CD4-positive, alpha-beta T cell (primary cell): ENCODE measurements at regions not wholly inside any gene's neighbourhood (a gene's known extent, or its start where the extent isn't known, plus 50 kb on each side); places are given as distances from the start of the nearest gene placed in this dataset.

ENCODE experiments used
- ATAC-seq: fragments of 200-7000 bp; cut with Tn5 transposase; one replicate; pipeline ENCODE4 v1.10.0; 2022; ENCODE audit warnings: mild to moderate bottlenecking; ENCODE audit not compliant: poor library complexity
- CTCF ChIA-PET: fragments of 350-600 bp; sonication (Branson Sonifier 250); formaldehyde crosslinking; loops from one replicate; lab custom pipeline; 2021; ENCODE audit warnings: antibody characterized with exemption, inconsistent platforms; lab: Charles Lee
- POLR2A ChIA-PET: fragments of 350-600 bp; sonication (Branson Sonifier 250); formaldehyde crosslinking; loops from one replicate; lab custom pipeline; 2021; ENCODE audit warnings: antibody characterized with exemption, inconsistent platforms; lab: Charles Lee
- DNase-seq, 14 experiments: peaks; one replicate each; pipeline ENCODE4 v3.0.0-alpha.2; 2013 to 2020; ENCODE audit warnings: mixed read lengths in 2 of 14
- H3K27ac ChIP-seq, 2 donors: one replicate each; pipeline versions ENCODE4 v1.5.1 to v1.7.0; 2013; ENCODE audit warnings: low read length in 2 of 2, low read depth in 1 of 2, mild to moderate bottlenecking in 1 of 2
- H3K27me3 ChIP-seq, 2 experiments: 1 replicate in 1 of 2; 2 replicates in 1 of 2; pipeline versions ENCODE4 v1.6.1 to v1.7.0; 2013; ENCODE audit warnings: low read length in 2 of 2, control low read depth in 1 of 2, mild to moderate bottlenecking in 1 of 2, moderate library complexity in 1 of 2; ENCODE audit not compliant: insufficient read depth in 2 of 2, control insufficient read depth in 1 of 2
- H3K36me3 ChIP-seq: one replicate; pipeline ENCODE4 v1.6.1; 2013; ENCODE audit warnings: low read length, control low read depth; ENCODE audit not compliant: insufficient read depth
- H3K4me1 ChIP-seq: one replicate; pipeline ENCODE4 v1.6.1; 2013; ENCODE audit warnings: low read length, control low read depth; ENCODE audit not compliant: insufficient read depth
- H3K4me3 ChIP-seq: one replicate; pipeline ENCODE4 v1.5.1; 2013; ENCODE audit warnings: mild to moderate bottlenecking, low read length, moderate library complexity
- H3K9me3 ChIP-seq, 2 experiments: 1 replicate in 1 of 2; 2 replicates in 1 of 2; pipeline versions ENCODE4 v1.6.1 to v1.7.0; 2013; ENCODE audit warnings: low read length in 2 of 2, mild to moderate bottlenecking in 2 of 2, control low read depth in 1 of 2, moderate library complexity in 1 of 2; ENCODE audit not compliant: control insufficient read depth in 1 of 2, insufficient read depth in 1 of 2
- H3K27ac Mint-ChIP-seq: one replicate; pipeline ENCODE4 v1.8.0; 2020; ENCODE audit warnings: mixed read lengths
- H3K27me3 Mint-ChIP-seq: one replicate; pipeline ENCODE4 v1.8.0; 2021; ENCODE audit warnings: mixed read lengths
- H3K36me3 Mint-ChIP-seq: one replicate; pipeline ENCODE4 v1.8.0; 2021; ENCODE audit warnings: low read depth, mixed read lengths
- H3K4me1 Mint-ChIP-seq: one replicate; pipeline ENCODE4 v1.8.0; 2021; ENCODE audit warnings: low read depth, mixed read lengths
- H3K4me3 Mint-ChIP-seq: one replicate; pipeline ENCODE4 v1.8.0; 2020; ENCODE audit warnings: mild to moderate bottlenecking, mixed read lengths
- H3K9me3 Mint-ChIP-seq: one replicate; pipeline ENCODE4 v1.8.0; 2020; ENCODE audit warnings: mixed read lengths
- CTCF ChIP-seq: fragments of 200-600 bp; IDR thresholded peaks from one replicate; pipeline ENCODE4 v1.8.0; 2022; ENCODE audit warnings: antibody characterized with exemption, mild to moderate bottlenecking
- intact Hi-C, 2 experiments: fragments of 100-400 bp; cut with DNase I in 1 of 2; cut with micrococcal nuclease in 1 of 2; formaldehyde crosslinking; loops; one replicate each; pipeline versions ENCODE4 v1.15.1 to v1.9.0; 2023 to 2025; cut with DNase I, micrococcal nuclease

- peak overlapping the region; percentile 80 for H3K4me3 Mint-ChIP-seq
- ATAC-seq (no peak), DNase-seq (no peak)
- Histone ChIP-seq H3K4me1 (peaks cover 22% of the 10 kb centered on the region), H3K4me3 (no peak overlapping the region), H3K27ac (no peak overlapping the region), H3K27me3 (peaks cover 60 to 85% of the 10 kb centered on the region in 2 experiments), H3K36me3 (no peaks in the 10 kb centered on the region), H3K9me3 (peaks cover 11 to 24% of the 10 kb centered on the region in 2 experiments)
- H3K36me3 Mint-ChIP-seq, result peaks cover 3% of the 10 kb centered on the region
- TF ChIP-seq CTCF, result no peak
- peaks cover 93% of the 10 kb centered on the region for H3K27me3 Mint-ChIP-seq
- intact Hi-C loops, result loop anchor here (5.0 to 10.0 kb wide), 2 partner anchors 95 to 193 kb away; partner anchors contain the start of gene ZSCAN12 (in 2 of the 2)
- H3K27ac Mint-ChIP-seq, result no peak overlapping the region
- peaks cover 2% of the 10 kb centered on the region for H3K9me3 Mint-ChIP-seq
- H3K4me1 Mint-ChIP-seq, result peaks cover 31% of the 10 kb centered on the region
- CTCF ChIA-PET, result no interaction called here
- POLR2A ChIA-PET, result interaction anchor here (0.8 kb wide), 1 partner anchor 448 kb away, joined by 3 read pairs; the partner anchor contains the start of gene ZKSCAN8
Measured at GRCh38 chr6:28589957-28590349, 64.3 kb downstream of the GPX5 start.

- no peak for ATAC-seq
- H3K27me3 Mint-ChIP-seq, result peaks cover 64% of the 10 kb centered on the region
- CTCF ChIA-PET, result interaction anchor here (1.0 kb wide), 1 partner anchor 13 kb away, joined by 3 read pairs; no protein-coding TSS in a partner anchor
- H3K4me3 ChIP-seq, result no peak overlapping the region
- no peaks in the 10 kb centered on the region for H3K9me3 Mint-ChIP-seq
- H3K27me3 ChIP-seq, result peaks cover 15 to 41% of the 10 kb centered on the region in 2 experiments
- no peak overlapping the region for H3K27ac ChIP-seq
- H3K27ac Mint-ChIP-seq, result no peak overlapping the region
- H3K4me1 Mint-ChIP-seq, result peaks cover 6% of the 10 kb centered on the region
- peaks cover 0 to 11% of the 10 kb centered on the region in 2 experiments for H3K9me3 ChIP-seq
- POLR2A ChIA-PET, result no interaction called here
- no peaks in the 10 kb centered on the region for H3K36me3 ChIP-seq
- no peaks in the 10 kb centered on the region for H3K4me1 ChIP-seq
- no peak for TF ChIP-seq CTCF
- no peak overlapping the region for H3K4me3 Mint-ChIP-seq
- H3K36me3 Mint-ChIP-seq, result no peaks in the 10 kb centered on the region
- peak in 3 of 14 experiments; percentile 8 to 26 (median 19) for DNase-seq
- intact Hi-C loops, result no loop called here
Measured at GRCh38 chr6:28597217-28597835, 71.6 kb downstream of the GPX5 start.

- peaks cover 59% of the 10 kb centered on the region for H3K27me3 Mint-ChIP-seq
Measured at GRCh38 chr6:28597924-28598722, 72.4 kb downstream of the GPX5 start.

More at GRCh38 chr6:28597924-28598722, 72.4 kb downstream of the GPX5 start:
- TF ChIP-seq CTCF, result no peak
- Histone ChIP-seq H3K27me3 (peaks cover 15 to 33% of the 10 kb centered on the region in 2 experiments), H3K4me1 (no peaks in the 10 kb centered on the region), H3K36me3 (no peaks in the 10 kb centered on the region), H3K27ac (no peak overlapping the region), H3K4me3 (no peak overlapping the region), H3K9me3 (peaks cover 0 to 11% of the 10 kb centered on the region in 2 experiments)
- no peak for DNase-seq
- ATAC-seq, result no peak
- Mint-ChIP-seq H3K4me3 (no peak overlapping the region), H3K36me3 (no peaks in the 10 kb centered on the region), H3K9me3 (no peaks in the 10 kb centered on the region), H3K4me1 (peaks cover 6% of the 10 kb centered on the region), H3K27ac (no peak overlapping the region)
- POLR2A ChIA-PET, result no interaction called here
- intact Hi-C loops, result no loop called here
- CTCF ChIA-PET, result interaction anchor here (0.7 to 1.3 kb wide), 2 partner anchors 11 to 25 kb away, joined by 3 read pairs; no protein-coding TSS in a partner anchor
